Activated CD8-positive, alpha-beta memory T cell treated with anti-CD3 and anti-CD28 coated beads for 4 hours (primary cell): ENCODE measurements at regions not wholly inside any gene's neighbourhood (a gene's known extent, or its start where the extent isn't known, plus 50 kb on each side); places are given as distances from the start of the nearest gene placed in this dataset.

Source experiments
- DNase-seq, 2 donors: peaks; one replicate each; pipeline ENCODE4 v3.0.0-alpha.2; 2020; ENCODE audit warnings: low read depth in 2 of 2

DNA sequence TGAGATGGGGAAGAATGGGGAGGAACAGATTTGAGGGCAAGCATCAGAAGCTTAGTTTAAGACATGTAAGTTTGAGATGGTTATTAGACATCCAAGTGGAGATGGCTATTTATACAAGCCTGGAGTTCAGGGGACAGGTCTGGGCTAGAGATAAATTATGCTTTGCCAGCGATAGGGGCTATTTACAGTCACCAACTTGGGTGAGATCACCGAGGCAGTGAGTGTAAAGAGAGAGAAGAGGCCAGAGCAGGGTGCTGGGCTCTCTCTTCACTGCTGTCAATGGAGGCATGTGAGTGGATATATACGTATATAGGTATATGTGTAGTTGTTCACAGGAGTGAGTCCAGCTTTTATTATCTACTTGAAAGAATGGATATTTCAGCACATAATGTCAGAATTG is 81.0 kb downstream of the QPCT start:
- no peak for DNase-seq

DNA sequence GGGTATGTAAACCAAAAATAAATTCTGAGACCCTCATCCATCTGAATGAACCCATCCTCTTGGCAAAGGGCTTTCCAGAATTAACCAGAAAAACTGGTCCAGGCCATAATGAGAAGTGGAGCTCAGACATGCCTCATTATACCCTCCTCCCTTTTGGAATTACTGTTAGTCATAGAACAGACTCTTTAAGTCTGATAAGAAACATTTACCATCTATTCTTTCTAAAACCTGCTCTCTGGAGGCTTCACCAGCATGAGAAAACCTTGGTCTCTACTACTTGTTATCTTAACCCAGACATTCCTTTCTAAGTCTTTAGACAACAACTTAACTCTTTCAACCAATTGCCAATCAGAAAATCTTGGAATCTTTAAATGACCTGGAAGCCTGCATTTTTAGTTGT is 82.8 kb downstream of the QPCT start:
- no peak for DNase-seq

DNA sequence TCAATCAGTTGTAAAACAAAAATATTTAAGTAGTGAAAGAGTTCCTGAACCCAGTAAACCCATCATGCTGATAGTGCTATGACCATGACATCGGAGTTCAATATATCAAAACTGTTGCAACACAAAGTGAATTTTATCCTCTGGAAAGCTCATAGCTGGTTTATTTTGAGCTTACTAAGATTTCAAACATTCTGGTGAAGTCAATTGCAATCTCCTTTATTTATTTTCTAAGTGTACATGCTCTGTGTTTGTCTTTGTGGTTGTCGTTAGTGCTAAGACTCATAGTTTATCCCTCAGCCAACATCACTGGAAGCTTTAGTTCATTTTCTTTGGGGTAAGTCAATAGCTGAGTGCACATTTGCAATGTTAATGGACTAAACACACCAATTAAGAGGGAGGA is 91.9 kb downstream of the QPCT start:
- DNase-seq: no peak

DNA sequence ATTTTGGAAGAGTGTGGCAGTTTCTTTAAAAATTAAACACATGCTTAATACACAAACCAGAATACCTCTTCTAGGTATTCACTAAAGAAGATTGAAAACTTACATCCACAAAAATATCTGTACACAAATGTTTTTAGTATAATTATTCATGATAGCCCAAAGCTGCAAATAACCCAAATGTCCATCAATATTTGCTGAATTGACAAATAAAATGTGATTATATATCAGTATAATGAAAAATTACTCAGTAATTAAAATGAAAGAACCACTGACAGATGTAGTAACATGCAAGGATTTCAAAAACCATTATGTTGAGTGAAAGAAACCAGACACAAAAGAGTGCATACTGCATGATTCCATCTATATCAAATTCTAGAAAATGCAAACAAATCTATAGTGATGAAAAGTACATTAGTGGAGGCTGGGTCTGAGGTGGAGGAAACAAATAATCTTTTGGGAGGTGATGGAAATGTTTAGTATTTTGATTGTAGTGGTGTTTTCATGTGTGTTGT is 94.8 kb downstream of the QPCT start:
- no peak for DNase-seq

DNA sequence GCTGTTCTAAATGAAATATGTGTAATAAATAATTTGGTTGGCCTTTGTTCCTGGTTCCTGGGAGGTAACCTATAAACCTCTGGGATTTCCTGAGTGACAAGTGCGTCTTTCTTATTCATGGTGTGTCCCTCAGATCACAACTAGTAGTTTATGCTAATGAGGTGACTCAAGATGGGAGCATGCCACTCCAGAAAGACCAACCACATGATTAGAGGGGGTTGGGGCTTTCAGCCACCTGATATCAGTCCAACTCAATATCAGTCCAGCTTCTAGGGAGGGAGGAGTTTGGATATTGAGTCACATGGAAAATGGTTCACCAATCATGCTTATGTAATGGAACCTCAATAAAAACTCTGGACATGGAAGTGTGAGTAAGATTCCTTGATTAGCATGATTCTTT is 96.6 kb downstream of the QPCT start:
- no peak for DNase-seq

DNA sequence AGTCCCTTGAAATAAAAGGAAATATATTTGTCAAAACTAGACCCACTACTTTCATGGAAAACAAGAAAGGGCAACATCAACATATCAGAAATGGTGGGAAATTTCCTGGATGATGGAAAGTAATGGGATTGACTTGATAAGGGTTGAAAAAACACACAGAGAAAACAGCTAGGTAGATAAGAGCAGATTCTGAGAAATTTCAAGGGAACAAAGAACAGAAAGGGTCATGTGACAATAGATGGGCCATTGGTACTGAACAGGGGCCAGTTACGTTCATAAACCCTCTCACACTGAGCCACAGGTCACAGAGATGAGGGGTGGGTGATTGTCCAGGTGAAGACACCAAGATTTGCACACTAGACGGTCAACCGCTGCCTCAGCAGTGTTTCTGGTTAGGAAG is 98.7 kb downstream of the QPCT start:
- DNase-seq: no peak

DNA sequence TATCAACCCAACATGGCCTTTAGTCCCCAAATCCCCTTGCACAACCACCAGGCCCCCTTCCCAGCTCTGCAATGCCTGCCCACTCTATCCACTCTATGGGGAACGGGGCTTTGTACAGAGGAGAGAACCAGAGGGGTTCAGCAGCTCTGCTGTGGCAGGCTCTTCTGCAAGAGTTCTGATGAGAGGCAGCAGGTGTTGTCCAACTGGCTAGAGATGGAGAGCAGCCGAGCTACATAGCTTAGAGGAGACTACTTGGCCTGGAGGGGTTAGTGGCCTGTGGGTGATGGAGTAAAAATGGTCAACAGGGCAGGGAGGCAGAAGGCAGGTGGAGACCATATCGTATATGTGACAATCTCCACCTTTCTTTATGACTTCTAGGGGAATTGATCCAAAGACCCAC is 103.0 kb downstream of the QPCT start:
- no peak for DNase-seq

DNA sequence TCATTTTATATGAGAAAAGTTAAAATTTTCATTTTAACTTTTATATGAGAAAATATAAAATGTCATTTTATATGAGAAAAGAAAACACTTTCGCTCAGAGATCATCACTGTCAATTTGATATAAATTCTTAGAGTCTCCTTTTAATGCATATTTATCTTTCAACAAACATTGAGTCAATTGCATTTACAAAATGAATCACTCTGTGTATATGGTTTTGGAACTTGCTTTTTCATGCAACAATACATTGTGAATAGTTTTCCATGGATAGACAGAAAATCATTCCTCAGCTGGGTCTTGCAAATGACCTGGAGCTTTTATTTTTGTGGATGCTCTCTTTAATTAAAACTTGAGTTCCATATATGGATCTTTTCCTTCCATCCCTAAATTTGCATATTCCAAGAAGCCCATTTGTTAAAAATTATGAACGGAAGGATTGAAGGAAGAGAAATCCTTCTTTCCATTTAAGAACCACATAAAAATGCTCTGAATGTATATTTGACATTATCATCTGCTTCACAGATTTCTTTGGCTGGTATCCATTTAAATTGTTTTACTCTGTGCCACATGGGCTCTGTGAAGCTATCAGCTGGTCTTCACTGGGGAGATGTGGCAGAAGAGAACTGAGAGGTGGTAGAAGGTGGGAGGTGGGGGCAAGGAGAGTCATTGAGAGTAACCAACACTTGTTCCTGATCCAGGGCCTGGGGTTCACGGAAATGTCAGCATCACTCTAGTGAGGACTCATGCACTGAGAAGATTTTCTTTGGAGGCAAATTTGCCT is 104.1 kb downstream of the QPCT start:
- no peak for DNase-seq

DNA sequence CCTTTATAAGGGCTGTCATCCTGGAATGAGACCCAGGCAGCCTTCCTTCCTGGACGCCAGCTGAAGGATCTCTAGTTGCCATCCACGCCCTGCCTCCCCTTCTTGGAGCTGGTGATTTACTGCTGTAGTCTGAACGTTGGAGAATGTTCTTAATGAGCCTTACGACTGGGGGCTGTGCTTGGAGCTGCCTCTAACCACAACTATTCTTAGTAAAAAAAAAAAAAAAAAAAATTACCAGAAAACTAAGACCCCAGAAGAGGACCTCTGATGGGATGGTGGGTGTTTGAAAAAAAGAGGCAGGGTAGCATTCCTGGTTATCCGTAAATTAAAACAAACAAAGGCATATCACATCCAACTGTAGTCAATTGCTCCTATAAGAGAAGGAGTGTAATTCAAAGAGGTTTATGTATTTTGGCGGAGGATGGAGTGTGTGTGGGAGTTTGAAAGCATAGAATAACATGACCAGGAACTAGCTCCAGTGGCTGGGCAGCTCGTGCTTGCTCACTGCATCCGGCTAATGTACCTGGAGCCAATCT is 105.4 kb downstream of the QPCT start:
- no peak for DNase-seq

DNA sequence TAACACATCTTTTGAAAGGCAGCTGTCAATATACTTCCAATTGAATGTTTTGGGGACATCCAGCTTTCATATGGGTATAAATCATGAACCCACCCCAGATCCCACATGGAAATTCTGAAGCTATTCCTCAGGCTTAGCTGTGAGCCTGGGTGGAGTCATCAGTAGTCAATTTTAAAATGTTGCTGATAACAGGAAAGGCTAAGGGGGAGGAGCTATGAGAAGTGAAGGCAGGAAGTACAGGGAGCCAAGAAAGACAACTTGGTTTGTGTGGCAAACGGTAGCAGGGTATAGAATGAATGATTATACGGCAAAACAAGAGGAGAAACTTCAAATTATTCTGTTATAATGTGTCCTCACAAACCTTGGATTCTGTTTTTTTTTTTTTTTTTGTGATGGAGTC is 108.6 kb downstream of the QPCT start:
- no peak for DNase-seq

DNA sequence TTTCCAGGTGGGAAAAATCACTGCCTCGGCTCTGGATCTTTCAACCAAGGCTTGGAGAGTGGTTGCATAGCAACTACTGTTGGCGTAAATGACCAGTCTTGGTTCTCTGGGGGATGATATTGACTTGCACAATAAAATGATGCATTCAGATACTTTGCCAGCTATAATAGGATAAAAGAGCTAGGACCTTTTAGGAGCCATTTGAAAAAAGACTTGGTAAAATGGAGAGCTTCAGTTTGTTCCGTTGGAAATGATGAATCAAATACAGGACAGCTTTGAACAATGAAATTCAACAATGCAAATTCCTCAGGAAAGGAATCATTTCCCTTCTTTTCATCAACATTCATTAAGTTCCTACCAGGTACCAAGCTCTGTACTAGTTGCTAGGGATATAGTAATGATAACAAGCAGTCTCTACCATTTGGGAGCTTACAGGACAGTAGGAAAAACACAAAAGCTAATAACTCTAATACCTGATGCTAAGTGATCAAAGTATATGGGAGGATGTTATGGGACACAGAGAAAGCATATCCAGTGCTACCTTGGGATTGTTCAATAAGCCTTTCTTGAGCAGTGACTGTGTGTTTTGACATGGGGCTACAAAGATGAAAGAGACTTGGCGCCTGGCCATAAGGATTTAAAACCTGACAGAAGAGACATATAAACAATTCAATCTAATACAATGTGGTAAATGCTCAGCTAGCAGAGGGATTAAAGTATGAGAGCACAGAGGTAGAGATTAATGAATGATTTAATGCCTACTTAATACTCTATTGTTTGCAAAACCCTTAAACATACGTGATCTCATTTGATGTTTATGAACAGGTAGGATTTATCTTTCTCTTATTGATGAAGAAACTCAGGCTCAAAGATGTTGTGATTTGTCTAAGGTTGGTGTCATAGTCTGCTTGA is 110.7 kb downstream of the QPCT start:
- no peak for DNase-seq

DNA sequence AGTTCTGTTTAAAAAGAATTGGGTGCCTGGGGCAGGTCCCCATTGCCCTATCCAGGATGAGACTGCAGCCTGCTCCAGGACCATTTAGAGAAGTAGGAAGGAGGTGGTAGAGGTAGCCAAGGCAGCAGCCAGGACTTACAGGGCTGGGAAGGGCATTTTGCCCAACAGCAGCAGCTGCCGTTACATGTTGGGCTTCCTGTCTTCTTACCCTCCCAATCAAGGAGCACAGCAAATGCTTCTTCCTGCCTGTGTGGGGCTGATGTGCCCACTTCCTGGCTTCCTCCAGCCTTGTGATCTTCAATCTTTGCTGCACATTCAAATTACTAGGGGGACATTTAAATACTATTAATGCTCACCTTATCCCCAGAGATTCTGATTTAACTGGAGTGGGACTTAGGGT is 112.0 kb downstream of the QPCT start:
- peak in 1 of 2 donors; percentile 9 for DNase-seq

DNA sequence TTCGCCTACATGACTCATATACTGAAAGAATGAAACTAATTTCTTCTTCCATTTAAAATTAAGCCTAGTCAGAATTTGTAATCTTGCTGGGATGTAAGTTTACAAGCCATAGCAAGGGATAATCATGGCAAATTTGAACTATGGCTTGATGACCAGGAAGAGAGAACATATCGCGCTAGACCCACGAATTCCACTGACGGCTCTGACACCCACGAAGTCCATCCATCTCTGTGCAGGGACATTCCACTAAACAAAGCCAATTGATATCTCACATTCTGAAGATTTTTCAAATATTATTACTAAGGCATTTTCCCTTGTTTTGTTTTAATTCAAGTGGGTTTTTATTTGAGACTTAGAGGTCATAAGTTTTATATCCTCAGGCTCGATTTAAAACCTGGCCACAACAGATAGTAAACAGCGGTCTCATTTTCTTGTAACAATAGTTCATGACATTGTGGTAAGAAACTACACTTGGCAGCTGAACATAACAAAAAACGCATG is 113.0 kb downstream of the QPCT start:
- no peak for DNase-seq

DNA sequence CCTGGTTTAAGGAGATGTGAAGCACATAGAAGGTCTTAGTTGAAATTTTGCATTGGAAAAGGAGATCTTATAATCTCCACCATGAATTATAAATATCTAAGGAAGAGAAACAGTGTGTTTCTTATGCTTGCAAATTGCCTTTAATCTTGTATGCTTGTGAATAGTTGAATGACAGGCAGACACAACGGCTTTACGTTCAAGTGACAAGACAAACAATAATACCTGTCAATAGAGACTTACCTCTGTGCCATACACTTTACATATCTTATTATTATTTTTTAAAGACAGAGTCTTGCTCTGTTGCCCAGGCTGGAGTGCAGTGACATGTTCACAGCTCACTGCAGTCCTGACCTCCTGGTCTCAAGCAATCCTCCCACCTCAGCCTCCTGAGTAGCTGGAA is 113.7 kb downstream of the QPCT start:
- DNase-seq: no peak

DNA sequence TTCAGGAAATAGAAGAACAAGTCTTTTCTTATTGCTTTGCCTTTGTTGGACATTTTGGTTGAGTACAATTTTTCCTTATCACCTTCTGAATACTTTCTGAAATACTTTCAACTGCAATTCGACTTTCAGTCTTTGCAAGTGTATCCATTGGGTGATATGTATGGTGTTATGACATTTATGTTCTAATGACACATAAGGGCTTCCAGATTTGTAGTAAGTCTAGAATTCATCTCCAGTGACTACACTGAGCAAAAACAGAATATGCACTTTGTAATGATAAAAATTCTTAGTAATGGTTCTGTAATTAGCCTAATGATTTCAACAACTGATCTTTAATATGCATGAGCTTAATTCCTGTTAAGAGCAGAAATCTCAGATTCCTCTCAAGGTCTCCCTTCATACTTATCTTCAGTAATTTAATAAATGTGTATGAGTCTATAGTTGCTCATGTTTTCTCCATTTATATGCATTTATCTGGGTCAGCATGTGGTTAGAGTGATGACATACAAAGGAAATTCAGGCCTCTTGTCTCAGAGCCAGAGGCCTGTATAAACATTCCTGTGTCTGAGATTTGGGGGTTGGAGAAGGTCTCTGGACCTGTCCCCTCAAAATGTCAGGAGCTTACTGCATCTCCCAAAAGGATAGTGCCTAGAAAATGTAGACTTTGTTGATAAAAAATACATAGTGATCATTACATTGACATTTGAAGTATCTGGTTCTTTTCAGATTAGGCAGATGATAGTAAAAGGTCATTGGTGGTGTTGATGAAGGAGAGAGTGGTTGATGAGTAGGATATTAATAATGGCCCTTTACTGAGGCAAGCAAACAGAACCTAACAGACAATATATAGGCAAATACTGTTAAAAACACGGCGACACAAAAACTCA is 114.9 kb downstream of the QPCT start:
- no peak for DNase-seq

DNA sequence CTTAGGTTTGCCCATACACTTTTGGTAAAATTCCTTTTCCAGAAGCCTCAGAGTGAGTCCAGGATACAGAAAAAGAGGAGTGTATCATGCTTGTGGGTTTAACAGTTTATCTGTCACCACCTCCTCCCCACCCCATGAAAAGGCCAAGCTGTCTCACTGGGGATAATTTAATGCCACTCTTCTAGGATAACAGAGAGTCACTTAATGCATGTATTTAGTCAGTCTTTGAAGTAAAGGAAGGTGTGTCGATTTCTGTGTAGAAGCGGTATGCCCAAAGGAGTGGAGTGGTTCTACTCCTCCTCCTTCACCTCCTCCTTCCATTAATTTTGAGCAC is 116.4 kb downstream of the QPCT start:
- no peak for DNase-seq

DNA sequence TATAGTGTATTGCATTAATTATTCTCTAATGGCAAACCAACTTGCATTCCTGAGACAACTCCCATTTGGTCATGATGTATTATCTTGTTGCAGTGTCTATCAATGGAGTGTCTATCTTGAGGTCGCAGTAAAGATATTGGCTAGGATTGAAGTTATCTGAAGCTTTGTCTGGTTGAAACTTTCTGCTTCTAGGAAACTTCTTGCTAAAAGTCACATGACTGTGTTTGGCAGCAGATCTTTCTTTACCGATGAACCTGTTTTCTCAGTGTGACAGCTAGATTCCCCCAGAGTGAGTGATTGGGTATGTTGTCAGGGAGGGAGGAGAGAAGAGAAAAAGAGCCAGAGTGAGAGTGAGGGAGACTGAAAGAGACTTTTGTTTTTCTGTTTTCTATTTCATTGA is 119.6 kb downstream of the QPCT start:
- DNase-seq: no peak

DNA sequence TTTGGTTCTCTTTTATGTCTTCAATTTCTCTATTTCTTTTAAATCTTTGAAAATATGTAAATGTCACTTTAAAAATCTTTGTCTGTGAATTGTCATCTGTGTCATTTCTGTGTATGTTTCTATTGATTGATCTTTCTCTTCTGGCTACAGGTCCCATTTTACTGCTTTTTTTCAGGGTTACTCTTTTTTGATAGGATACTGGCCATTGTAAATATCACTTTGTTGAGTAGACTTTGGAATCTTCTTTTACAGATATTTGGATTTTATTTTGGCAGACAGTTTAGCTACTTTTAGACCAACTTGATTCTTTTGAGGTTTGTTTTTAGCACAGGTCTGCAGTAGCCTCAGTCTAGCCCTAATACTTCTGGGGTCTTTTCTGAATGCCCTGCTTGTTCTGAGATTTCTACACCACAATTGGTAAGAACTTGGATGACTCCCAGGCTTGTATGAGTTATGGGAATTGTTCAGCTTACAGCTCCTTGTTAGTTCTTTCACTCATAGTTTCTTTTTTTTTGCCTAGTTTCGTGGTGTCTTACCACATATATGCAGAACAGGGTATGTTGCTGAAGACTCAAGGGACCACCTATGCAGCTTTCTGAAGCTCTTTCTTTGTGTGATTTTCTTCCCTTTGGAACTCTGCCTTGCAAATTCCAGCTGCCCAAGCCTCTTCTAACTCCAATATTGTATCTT is 122.2 kb downstream of the QPCT start:
- no peak for DNase-seq

DNA sequence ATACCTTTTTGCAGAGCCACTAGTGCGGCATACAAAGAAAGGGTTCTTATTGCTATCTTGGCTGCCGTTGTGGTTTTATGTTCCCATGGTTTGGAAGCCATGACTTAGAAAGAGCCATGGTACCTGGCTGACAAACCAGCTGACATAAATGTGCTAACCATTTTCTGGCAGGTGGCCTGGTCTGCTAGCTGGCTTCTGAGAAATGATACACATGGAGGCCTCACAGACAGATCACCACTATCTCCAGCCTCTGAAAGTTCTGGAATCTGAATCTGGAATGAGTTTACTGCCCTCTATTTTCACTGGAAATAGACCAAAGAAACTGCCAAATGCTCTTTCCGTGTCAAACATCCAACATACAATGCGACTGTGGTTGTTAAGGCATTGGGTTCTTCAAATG is 123.7 kb downstream of the QPCT start:
- DNase-seq: no peak

DNA sequence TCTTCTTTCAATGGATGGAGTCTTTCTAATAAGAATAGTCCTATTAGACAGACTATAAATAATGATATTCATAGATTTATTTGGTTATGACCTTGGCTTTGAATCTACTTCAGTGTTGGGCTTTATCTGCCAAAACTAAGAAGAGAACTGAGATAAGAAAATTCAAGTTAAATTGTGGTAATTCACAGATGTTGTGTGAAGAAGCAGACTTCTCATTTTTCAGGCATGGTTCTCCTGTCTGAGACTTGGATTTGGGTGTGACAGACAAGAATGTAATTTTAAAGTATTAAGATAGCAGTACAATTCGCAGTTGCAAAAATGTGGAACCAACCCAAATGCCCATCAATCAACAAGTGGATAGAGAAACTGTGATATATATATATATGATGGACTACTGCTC is 124.7 kb downstream of the QPCT start:
- DNase-seq: no peak

DNA sequence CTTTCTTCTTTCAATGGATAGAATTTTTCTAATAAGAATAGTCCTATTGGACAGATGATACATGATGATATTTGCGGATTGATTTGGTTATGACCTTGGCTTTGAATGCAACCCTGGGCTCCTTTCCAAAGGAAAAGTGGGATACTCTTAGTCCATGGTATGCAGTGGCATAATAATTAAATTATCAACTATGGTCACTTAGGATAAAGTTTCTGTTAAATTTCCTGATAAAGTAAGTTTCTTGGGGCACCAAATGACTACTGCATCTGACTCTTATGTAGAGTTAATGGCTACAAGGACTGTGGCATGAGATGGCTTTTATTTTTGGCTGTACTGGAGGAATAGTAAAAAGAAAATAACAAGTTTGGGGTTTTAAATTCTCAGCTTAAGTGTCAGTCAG is 126.7 kb downstream of the QPCT start:
- no peak for DNase-seq
